Neural crest cell (in vitro differentiated cells): ENCODE measurements at regions not wholly inside any gene's neighbourhood (a gene's known extent, or its start where the extent isn't known, plus 50 kb on each side); places are given as distances from the start of the nearest gene placed in this dataset.

Source experiments
- DNase-seq: peaks from one replicate; pipeline ENCODE4 v3.0.0; 2021; ENCODE audit warnings: low read depth, mixed read lengths, low spot score
- H3K27ac Mint-ChIP-seq: one replicate; pipeline ENCODE4 v1.8.0; 2021; ENCODE audit warnings: mild to moderate bottlenecking, mixed read lengths; ENCODE audit not compliant: unreplicated experiment
- H3K27me3 Mint-ChIP-seq: 2 replicates; pipeline ENCODE4 v1.8.0; 2021; ENCODE audit warnings: low read depth, mild to moderate bottlenecking, mixed read lengths
- H3K36me3 Mint-ChIP-seq: 2 replicates; pipeline ENCODE4 v1.8.0; 2021; ENCODE audit warnings: low read depth, mild to moderate bottlenecking, mixed read lengths
- H3K4me1 Mint-ChIP-seq: 2 replicates; pipeline ENCODE4 v1.8.0; 2021; ENCODE audit warnings: mixed read lengths
- H3K4me3 Mint-ChIP-seq: one replicate; pipeline ENCODE4 v1.8.0; 2021; ENCODE audit warnings: mild to moderate bottlenecking, mixed read lengths
- H3K9me3 Mint-ChIP-seq: 2 replicates; pipeline ENCODE4 v1.8.0; 2021; ENCODE audit warnings: mixed read lengths
- TF ChIP-seq, protein P1 (sequence below): fragments of 200-600 bp; sonication (generic); conservative IDR thresholded peaks from 2 replicates; pipeline ENCODE4 v1.5.0; 2021; ENCODE audit warnings: antibody characterized with exemption, mild to moderate bottlenecking

DNA sequence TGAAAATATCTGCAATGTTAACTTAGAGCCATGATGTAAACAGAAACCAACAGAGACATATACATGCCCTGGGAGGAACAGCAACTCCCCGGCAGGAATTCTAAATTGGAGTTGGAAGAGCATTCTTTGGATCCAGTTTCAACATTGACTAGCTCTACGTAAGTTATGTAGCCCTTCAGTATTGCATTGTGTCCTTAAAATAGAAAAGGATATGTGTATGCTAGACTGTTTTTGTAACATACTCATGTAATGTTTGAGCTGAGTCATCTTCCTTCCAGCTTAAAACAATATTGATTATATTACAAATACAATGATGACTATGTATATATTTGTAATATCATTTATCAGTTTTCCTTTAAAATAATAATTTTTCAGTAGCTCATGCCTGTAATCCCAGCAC is 1422.2 kb upstream of the PCDH20 start:
- TF ChIP-seq, protein P1, sequence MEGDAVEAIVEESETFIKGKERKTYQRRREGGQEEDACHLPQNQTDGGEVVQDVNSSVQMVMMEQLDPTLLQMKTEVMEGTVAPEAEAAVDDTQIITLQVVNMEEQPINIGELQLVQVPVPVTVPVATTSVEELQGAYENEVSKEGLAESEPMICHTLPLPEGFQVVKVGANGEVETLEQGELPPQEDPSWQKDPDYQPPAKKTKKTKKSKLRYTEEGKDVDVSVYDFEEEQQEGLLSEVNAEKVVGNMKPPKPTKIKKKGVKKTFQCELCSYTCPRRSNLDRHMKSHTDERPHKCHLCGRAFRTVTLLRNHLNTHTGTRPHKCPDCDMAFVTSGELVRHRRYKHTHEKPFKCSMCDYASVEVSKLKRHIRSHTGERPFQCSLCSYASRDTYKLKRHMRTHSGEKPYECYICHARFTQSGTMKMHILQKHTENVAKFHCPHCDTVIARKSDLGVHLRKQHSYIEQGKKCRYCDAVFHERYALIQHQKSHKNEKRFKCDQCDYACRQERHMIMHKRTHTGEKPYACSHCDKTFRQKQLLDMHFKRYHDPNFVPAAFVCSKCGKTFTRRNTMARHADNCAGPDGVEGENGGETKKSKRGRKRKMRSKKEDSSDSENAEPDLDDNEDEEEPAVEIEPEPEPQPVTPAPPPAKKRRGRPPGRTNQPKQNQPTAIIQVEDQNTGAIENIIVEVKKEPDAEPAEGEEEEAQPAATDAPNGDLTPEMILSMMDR = no peak
- DNase-seq = no peak
- Mint-ChIP-seq H3K27ac (no peak overlapping the region), H3K4me1 (no peaks in the 10 kb centered on the region), H3K27me3 (no peaks in the 10 kb centered on the region), H3K36me3 (no peaks in the 10 kb centered on the region), H3K9me3 (no peaks in the 10 kb centered on the region), H3K4me3 (no peak overlapping the region)

GRCh38 chr13:62829486-62829885 is 1413.8 kb upstream of the PCDH20 start:
- Mint-ChIP-seq H3K4me1 (no peaks in the 10 kb centered on the region), H3K36me3 (no peaks in the 10 kb centered on the region), H3K4me3 (no peak overlapping the region), H3K27ac (no peak overlapping the region), H3K27me3 (no peaks in the 10 kb centered on the region), H3K9me3 (no peaks in the 10 kb centered on the region)
- no peak for DNase-seq
- TF ChIP-seq, protein P1 = no peak

DNA sequence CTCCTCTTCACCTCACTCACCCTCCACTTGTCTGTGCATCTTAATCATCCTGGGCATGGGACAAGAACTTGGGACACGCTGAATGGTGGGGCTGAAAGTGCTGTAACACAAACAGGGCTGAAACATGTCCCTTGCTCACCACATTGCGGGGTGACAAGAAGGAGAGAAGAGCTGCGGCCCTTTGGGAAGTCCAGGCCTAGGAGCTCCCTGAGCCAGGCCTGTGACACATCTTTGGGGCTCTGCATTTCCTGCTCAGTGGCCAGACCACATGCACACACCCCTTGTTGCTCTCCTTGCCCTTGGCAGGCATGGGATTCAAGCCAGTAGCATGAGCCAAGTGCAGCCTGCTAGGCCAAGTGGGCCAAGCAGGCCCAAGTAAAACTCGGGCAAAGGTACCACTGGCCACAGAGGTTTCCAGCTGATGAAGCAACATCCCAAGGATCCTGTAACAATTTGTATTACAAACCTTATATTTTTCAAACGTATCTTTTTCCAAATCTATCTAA is 1384.3 kb upstream of the PCDH20 start:
- Mint-ChIP-seq H3K4me1 (no peaks in the 10 kb centered on the region), H3K27me3 (no peaks in the 10 kb centered on the region), H3K4me3 (no peak overlapping the region), H3K9me3 (no peaks in the 10 kb centered on the region), H3K36me3 (no peaks in the 10 kb centered on the region), H3K27ac (no peak overlapping the region)
- DNase-seq = no peak
- TF ChIP-seq, protein P1 = no peak

GRCh38 chr13:62799038-62799535 is 1383.4 kb upstream of the PCDH20 start:
- Mint-ChIP-seq H3K9me3 (no peaks in the 10 kb centered on the region), H3K4me3 (no peak overlapping the region), H3K27ac (no peak overlapping the region), H3K27me3 (no peaks in the 10 kb centered on the region), H3K4me1 (no peaks in the 10 kb centered on the region), H3K36me3 (no peaks in the 10 kb centered on the region)
- TF ChIP-seq, protein P1 = no peak
- DNase-seq = no peak

- Mint-ChIP-seq H3K9me3 (no peaks in the 10 kb centered on the region), H3K36me3 (no peaks in the 10 kb centered on the region), H3K27me3 (no peaks in the 10 kb centered on the region), H3K4me1 (no peaks in the 10 kb centered on the region), H3K4me3 (no peak overlapping the region), H3K27ac (no peak overlapping the region)
- TF ChIP-seq, protein P1 = no peak
- no peak for DNase-seq
These were observed 1378.2 kb upstream of the PCDH20 start for GRCh38 chr13:62793850-62794249.
